ENCODE measurements at regions not wholly inside any gene's neighbourhood (a gene's known extent, or its start where the extent isn't known, plus 50 kb on each side); places are given as distances from the start of the nearest gene placed in this dataset.

GRCh38 chr4:115366390-115366789 lies 253.0 kb upstream of the NDST4 start:
- no peak for DNase-seq
- no peak overlapping the region for H3K27ac Mint-ChIP-seq
- no peaks in the 10 kb centered on the region for H3K4me1 Mint-ChIP-seq

GRCh38 chr4:115365185-115365584 lies 251.8 kb upstream of the NDST4 start:
- Mint-ChIP-seq H3K27ac (no peak overlapping the region), H3K9me3 (no peaks in the 10 kb centered on the region), H3K4me1 (no peaks in the 10 kb centered on the region), H3K27me3 (no peaks in the 10 kb centered on the region), H3K4me3 (no peak overlapping the region), H3K36me3 (no peaks in the 10 kb centered on the region)
- DNase-seq = no peak

More at GRCh38 chr4:115366390-115366789, 253.0 kb upstream of the NDST4 start:
- no peaks in the 10 kb centered on the region for H3K36me3 Mint-ChIP-seq
- H3K4me3 Mint-ChIP-seq = no peak overlapping the region
- H3K9me3 Mint-ChIP-seq = no peaks in the 10 kb centered on the region
- H3K27me3 Mint-ChIP-seq = no peaks in the 10 kb centered on the region

GRCh38 chr4:115361781-115362180 lies 248.4 kb upstream of the NDST4 start:
- Mint-ChIP-seq H3K36me3 (no peaks in the 10 kb centered on the region), H3K4me3 (no peak overlapping the region), H3K4me1 (no peaks in the 10 kb centered on the region), H3K27ac (no peak overlapping the region), H3K27me3 (no peaks in the 10 kb centered on the region), H3K9me3 (no peaks in the 10 kb centered on the region)
- DNase-seq = no peak

DNA sequence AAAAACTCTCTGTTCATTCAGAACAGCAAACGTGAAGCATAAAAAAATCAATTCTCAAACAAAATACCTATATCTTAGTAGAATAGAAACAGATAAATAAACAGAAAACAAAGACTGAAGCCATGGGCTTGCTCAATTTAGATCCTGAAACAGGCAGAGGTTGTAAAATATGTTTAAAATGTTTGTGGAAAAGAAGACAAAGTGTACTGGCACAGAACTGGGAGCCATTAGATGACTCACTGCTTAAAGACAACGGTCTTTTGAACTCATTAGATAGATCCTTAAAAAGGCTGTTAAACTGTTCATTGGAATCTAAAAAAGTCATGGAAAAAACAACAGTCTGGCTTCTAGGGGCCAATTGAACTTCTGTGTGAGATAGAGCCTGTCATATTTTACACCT lies 247.0 kb upstream of the NDST4 start:
- no peak for DNase-seq
- H3K36me3 Mint-ChIP-seq = no peaks in the 10 kb centered on the region
- H3K4me3 Mint-ChIP-seq = no peak overlapping the region
- no peak overlapping the region for H3K27ac Mint-ChIP-seq
- no peaks in the 10 kb centered on the region for H3K9me3 Mint-ChIP-seq
- no peaks in the 10 kb centered on the region for H3K4me1 Mint-ChIP-seq
- no peaks in the 10 kb centered on the region for H3K27me3 Mint-ChIP-seq

DNA sequence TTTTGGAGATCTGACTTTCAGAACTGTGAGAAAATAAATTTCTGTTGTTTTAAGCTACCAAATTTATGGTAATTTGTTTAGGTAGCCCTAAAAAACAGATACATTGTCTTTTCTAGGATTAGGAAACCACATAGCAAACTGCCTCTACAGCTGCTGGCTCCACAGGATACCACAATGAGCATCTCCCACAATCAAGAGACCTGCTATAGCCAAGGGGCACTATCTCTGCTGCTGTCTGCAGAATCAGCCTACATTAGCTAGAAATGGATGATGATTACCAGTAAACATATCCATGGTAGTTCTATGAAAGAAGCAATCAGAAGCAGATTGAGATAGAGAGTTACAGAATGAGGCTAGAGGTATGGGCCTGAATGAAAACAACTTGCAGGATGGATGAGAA lies 244.4 kb upstream of the NDST4 start:
- Mint-ChIP-seq H3K36me3 (no peaks in the 10 kb centered on the region), H3K4me1 (no peaks in the 10 kb centered on the region), H3K9me3 (peaks cover 12% of the 10 kb centered on the region), H3K27ac (no peak overlapping the region), H3K27me3 (no peaks in the 10 kb centered on the region), H3K4me3 (no peak overlapping the region)
- no peak for DNase-seq

DNA sequence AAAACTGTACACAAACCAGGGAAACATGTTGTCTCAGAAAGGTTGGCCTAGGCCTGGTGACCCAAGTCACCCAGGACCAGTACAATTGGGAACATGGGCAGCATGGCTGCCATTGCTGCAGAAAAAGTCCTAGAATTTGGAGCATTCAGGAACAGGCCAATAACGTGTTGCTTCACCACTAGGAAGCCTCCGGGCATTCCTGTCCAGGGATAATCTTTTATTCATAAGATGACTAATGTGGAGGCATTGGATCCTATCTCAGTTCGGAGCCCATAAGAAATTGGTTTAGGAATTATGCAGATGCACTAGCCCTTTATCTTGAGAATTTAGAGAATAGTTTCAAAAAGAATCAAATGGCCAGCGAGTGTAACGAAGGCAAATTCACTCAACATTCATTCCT lies 242.8 kb upstream of the NDST4 start:
- Mint-ChIP-seq H3K4me3 (no peak overlapping the region), H3K36me3 (no peaks in the 10 kb centered on the region), H3K9me3 (peaks cover 25% of the 10 kb centered on the region), H3K27ac (no peak overlapping the region), H3K27me3 (no peaks in the 10 kb centered on the region), H3K4me1 (no peaks in the 10 kb centered on the region)
- DNase-seq = no peak

DNA sequence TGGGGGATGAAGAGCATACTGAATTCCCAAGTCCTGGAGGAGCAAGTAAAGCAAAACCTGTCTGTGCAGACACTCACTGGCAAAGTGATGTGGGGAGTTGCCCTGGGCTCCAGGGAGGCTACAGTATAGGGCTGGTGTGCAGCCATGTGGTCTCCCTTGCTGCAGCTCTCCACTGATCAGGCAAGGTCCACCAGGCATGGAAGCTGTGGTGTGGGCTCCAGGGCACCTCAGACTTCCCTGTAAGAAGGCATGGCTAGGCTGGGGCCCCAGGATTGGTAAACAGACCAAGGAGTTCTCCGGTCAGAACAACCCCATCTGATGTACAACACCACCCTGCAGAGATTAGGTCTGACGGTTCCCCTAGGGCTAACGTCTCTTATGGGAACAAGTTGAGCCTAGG lies 241.9 kb upstream of the NDST4 start:
- Mint-ChIP-seq H3K27me3 (no peaks in the 10 kb centered on the region), H3K4me1 (no peaks in the 10 kb centered on the region), H3K27ac (no peak overlapping the region), H3K36me3 (no peaks in the 10 kb centered on the region), H3K4me3 (no peak overlapping the region), H3K9me3 (peaks cover 26% of the 10 kb centered on the region)
- no peak for DNase-seq

DNA sequence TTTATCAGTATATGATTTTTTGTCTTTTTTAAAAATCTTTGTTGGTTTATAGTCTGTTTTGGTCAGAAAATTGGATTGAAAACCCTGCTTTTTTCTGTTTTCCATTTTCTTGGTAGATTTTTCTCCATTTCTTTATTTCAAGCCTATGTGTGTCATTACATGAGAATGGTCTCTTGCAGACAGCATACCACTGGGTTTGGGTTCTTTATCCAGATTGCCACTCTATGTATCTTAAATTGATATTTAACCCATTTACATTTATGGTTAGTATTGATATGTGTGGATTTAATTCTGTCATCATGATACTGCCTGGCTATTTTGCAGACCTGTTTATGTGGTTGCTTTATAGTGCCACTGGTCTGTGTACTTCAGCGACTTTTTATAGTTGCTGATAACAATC lies 239.9 kb upstream of the NDST4 start:
- no peak overlapping the region for H3K4me3 Mint-ChIP-seq
- no peaks in the 10 kb centered on the region for H3K36me3 Mint-ChIP-seq
- no peaks in the 10 kb centered on the region for H3K27me3 Mint-ChIP-seq
- peaks cover 27% of the 10 kb centered on the region for H3K9me3 Mint-ChIP-seq
- no peak overlapping the region for H3K27ac Mint-ChIP-seq
- DNase-seq = no peak
- H3K4me1 Mint-ChIP-seq = no peaks in the 10 kb centered on the region

DNA sequence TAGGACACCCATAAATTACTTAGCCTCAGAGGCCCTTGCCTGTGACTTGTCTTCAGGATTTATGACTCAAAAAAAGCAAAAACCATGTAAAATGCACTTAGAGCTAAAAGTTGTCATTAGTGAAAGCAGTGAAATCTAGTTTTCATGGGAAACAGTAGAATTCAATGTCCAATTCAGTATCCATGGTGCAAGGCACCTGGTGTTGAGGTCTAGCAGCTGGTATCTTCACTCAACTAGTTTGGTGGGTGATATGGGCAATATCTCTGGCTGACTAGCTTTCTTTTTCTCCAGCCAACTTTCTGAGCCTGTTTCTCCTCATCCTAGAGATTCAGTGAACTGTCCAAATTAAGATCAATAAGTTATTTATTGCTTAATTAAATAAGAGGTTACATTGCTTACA lies 229.8 kb upstream of the NDST4 start:
- no peaks in the 10 kb centered on the region for H3K9me3 Mint-ChIP-seq
- H3K4me3 Mint-ChIP-seq = no peak overlapping the region

DNA sequence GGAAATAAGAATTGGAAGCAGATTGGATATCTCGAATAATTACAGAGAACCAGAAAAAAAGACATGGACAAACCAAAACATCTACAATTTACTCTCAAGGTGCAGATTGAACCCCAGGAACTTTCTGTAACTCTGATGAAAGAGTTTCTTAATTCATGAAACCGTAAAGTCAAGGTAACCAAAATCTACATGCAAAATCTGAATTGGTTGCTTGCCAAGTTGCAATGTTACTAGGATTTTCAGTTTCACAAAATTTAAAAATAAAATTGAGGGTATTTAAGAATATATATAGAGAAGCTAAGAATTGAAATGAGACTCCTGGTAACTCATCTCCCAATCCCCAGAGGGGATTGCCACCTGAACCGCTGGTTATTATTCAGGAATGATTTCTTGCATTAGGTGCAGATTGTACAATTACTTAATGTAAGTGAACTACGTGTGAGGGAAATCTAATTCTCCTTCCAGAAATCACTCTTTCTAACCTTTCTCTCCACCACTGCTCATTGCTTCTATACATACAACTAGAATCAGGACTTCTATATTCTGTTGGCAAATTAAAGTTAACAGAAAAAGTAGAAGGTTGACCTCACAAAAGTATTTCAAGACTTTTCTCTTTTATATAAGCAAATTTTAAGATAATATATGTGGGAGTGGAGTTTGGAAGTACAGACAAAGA lies 221.5 kb upstream of the NDST4 start:
- Mint-ChIP-seq H3K27ac (no peak overlapping the region), H3K4me1 (no peaks in the 10 kb centered on the region)

More for the DNA sequence above, 229.8 kb upstream of the NDST4 start:
- Mint-ChIP-seq H3K36me3 (no peaks in the 10 kb centered on the region), H3K27ac (no peak overlapping the region), H3K27me3 (no peaks in the 10 kb centered on the region), H3K4me1 (no peaks in the 10 kb centered on the region)
- no peak for DNase-seq

DNA sequence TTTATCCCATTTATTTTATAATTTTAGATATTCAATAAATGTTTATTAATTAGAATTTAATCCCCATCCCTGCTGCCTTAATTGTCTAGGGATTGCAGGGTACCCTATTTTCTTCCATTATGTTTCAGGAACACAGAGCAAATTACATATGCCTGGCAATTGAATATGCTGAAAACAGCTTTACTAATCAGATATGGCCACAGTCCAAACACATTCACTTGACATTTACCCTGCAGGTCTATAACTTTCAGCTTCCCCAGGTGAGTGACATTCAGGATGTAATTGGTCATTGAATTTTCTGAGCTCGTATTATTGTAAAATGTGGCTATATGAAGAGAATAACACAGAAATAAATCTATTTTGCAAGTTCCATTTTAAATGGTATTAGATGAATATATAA lies 218.7 kb upstream of the NDST4 start:
- Mint-ChIP-seq H3K27me3 (no peaks in the 10 kb centered on the region), H3K27ac (no peak overlapping the region)

More for the DNA sequence above, 221.5 kb upstream of the NDST4 start:
- no peaks in the 10 kb centered on the region for H3K27me3 Mint-ChIP-seq
- H3K9me3 Mint-ChIP-seq = peaks cover 1% of the 10 kb centered on the region
- no peak for DNase-seq
- H3K36me3 Mint-ChIP-seq = no peaks in the 10 kb centered on the region
- no peak overlapping the region for H3K4me3 Mint-ChIP-seq

GRCh38 chr4:115331241-115331640 lies 217.8 kb upstream of the NDST4 start:
- Mint-ChIP-seq H3K4me1 (no peaks in the 10 kb centered on the region), H3K4me3 (no peak overlapping the region), H3K27me3 (no peaks in the 10 kb centered on the region), H3K9me3 (peaks cover 1% of the 10 kb centered on the region), H3K27ac (no peak overlapping the region), H3K36me3 (no peaks in the 10 kb centered on the region)
- DNase-seq = no peak

More for the DNA sequence above, 218.7 kb upstream of the NDST4 start:
- Mint-ChIP-seq H3K36me3 (no peaks in the 10 kb centered on the region), H3K4me3 (no peak overlapping the region), H3K9me3 (peaks cover 1% of the 10 kb centered on the region), H3K4me1 (no peaks in the 10 kb centered on the region)
- no peak for DNase-seq

- Mint-ChIP-seq H3K36me3 (no peaks in the 10 kb centered on the region), H3K9me3 (no peaks in the 10 kb centered on the region), H3K27me3 (no peaks in the 10 kb centered on the region), H3K27ac (no peak overlapping the region), H3K4me3 (no peak overlapping the region), H3K4me1 (no peaks in the 10 kb centered on the region)
- no peak for DNase-seq
Measured at GRCh38 chr4:115325836-115326235, 212.4 kb upstream of the NDST4 start.

DNA sequence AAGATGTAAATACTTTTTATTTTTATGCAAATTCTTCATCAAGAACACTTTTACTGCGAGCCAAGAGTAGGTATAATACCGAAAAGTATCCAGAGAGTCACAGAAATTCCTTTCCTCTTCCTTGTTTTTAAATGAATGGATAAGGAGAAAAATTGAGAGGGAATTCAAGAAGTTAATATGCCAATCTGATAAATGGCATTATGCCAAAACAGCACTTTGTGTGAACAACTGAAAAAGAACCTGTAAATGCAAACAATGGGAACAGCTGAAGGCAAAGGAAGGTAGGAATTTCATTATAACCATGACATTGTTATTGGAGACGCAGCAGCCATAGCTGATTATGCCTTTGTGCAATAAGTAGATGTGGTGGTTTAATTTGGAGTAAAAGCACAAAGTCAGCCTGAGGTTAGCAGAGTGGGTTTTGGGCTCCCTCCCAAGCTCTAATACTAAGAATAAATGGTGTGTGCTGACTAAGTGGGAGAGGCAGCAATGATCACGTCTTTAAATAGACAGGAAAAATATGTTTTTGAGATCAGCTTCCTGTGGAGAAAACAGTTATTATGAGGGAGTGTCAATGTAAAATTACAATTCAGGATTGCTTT lies 209.8 kb upstream of the NDST4 start:
- Mint-ChIP-seq H3K36me3 (no peaks in the 10 kb centered on the region), H3K4me1 (no peaks in the 10 kb centered on the region), H3K9me3 (no peaks in the 10 kb centered on the region), H3K4me3 (no peak overlapping the region), H3K27me3 (no peaks in the 10 kb centered on the region), H3K27ac (no peak overlapping the region)
- DNase-seq = no peak

DNA sequence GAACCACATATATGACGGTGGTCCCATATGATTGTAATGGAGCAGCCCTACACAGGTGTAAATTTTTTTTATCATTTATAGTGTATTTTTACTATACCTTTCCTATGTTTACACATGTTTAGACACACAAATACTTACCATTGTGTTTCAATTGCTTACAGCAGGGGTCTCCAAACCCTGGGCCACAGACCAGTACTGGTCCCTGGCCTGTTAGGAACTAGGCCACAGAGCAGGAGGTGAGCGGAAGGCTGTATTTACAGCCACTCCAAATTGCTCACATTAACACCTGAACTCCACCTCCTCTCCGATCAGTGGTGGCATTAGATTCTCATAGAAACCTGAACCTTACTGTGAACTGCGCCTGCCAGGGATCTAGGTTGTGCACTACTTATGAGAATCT lies 201.8 kb upstream of the NDST4 start:
- Mint-ChIP-seq H3K27me3 (no peaks in the 10 kb centered on the region), H3K4me1 (no peaks in the 10 kb centered on the region), H3K36me3 (no peaks in the 10 kb centered on the region), H3K9me3 (no peaks in the 10 kb centered on the region), H3K27ac (no peak overlapping the region), H3K4me3 (no peak overlapping the region)
- DNase-seq = no peak

GRCh38 chr4:115310641-115311040 lies 197.2 kb upstream of the NDST4 start:
- H3K36me3 Mint-ChIP-seq = no peaks in the 10 kb centered on the region
- no peak overlapping the region for H3K27ac Mint-ChIP-seq
- no peaks in the 10 kb centered on the region for H3K4me1 Mint-ChIP-seq
- DNase-seq = no peak
- H3K4me3 Mint-ChIP-seq = no peak overlapping the region
- H3K27me3 Mint-ChIP-seq = no peaks in the 10 kb centered on the region
- H3K9me3 Mint-ChIP-seq = no peaks in the 10 kb centered on the region
